Left forelimb (tissue), 1 donor: ENCODE measurements at regions not wholly inside any gene's neighbourhood (a gene's known extent, or its start where the extent isn't known, plus 50 kb on each side); places are given as distances from the start of the nearest gene placed in this dataset.
"Not testable (repeated sequence)": the region's sequence is repeated elsewhere in the genome, so short reads cannot be mapped to it uniquely, and the experiment has no call there.

Experiments
- DNase-seq: peaks from one replicate; pipeline ENCODE4 v3.0.0-alpha.2; 2018; ENCODE audit warnings: low spot score

- no peak for DNase-seq
These were observed 144.3 kb upstream of the KLF3 start for GRCh38 chr4:38519666-38520065.

GRCh38 chr4:38523054-38523453 lies 140.9 kb upstream of the KLF3 start:
- no peak for DNase-seq

GRCh38 chr4:38523524-38524448 lies 140.2 kb upstream of the KLF3 start:
- DNase-seq, result no peak

- no peak for DNase-seq
These were observed 137.6 kb upstream of the KLF3 start for GRCh38 chr4:38526412-38526811.

GRCh38 chr4:38529189-38530115 lies 134.5 kb upstream of the KLF3 start:
- DNase-seq, result no peak

- DNase-seq, result no peak
These were observed 133.5 kb upstream of the KLF3 start for GRCh38 chr4:38530486-38530885.

- no peak for DNase-seq
These were observed 132.8 kb upstream of the KLF3 start for GRCh38 chr4:38531141-38531727.

GRCh38 chr4:38532908-38533499 lies 131.0 kb upstream of the KLF3 start:
- no peak for DNase-seq

GRCh38 chr4:38534344-38535045 lies 129.5 kb upstream of the KLF3 start:
- DNase-seq, result no peak

GRCh38 chr4:38535071-38535470 lies 128.9 kb upstream of the KLF3 start:
- DNase-seq, result not testable (repeated sequence)

- no peak for DNase-seq
These were observed 128.3 kb upstream of the KLF3 start for GRCh38 chr4:38535717-38536116.

- DNase-seq, result no peak
These were observed 127.3 kb upstream of the KLF3 start for GRCh38 chr4:38536716-38537115.

- no peak for DNase-seq
These were observed 126.3 kb upstream of the KLF3 start for GRCh38 chr4:38537666-38538065.

GRCh38 chr4:38538517-38538916 lies 125.5 kb upstream of the KLF3 start:
- DNase-seq, result no peak

GRCh38 chr4:38539501-38539900 lies 124.5 kb upstream of the KLF3 start:
- no peak for DNase-seq

- DNase-seq, result no peak
These were observed 116.9 kb upstream of the KLF3 start for GRCh38 chr4:38547052-38547451.

- no peak for DNase-seq
These were observed 115.7 kb upstream of the KLF3 start for GRCh38 chr4:38548256-38548655.

GRCh38 chr4:38559374-38559773 lies 104.6 kb upstream of the KLF3 start:
- no peak for DNase-seq

GRCh38 chr4:38560340-38560739 lies 103.7 kb upstream of the KLF3 start:
- no peak for DNase-seq

GRCh38 chr4:38560768-38561558 lies 103.0 kb upstream of the KLF3 start:
- no peak for DNase-seq
